Keratinocyte (primary cell): ENCODE measurements at regions not wholly inside any gene's neighbourhood (a gene's known extent, or its start where the extent isn't known, plus 50 kb on each side); places are given as distances from the start of the nearest gene placed in this dataset.

Source experiments
- DNase-seq: peaks from one replicate; pipeline ENCODE4 v3.0.0-alpha.2; 2011; ENCODE audit warnings: low read depth, missing footprints, low spot score
- FAIRE-seq: peaks from 2 replicates; lab custom pipeline; 2011; peaks lifted over from hg19 to GRCh38; lab: Jason Lieb, UNC
- H2AFZ ChIP-seq: 2 replicates; pipeline ENCODE4 v1.6.0; 2012; ENCODE audit warnings: low read length, control low read depth, inconsistent platforms; ENCODE audit not compliant: control insufficient read depth
- H3K27ac ChIP-seq: 2 replicates; pipeline ENCODE4 v1.5.1; 2011; ENCODE audit warnings: low read length; ENCODE audit not compliant: control insufficient read depth, insufficient read depth
- H3K27me3 ChIP-seq: 3 replicates; pipeline ENCODE4 v1.6.0; 2011; ENCODE audit warnings: low read length; ENCODE audit not compliant: control insufficient read depth, insufficient read depth; ENCODE audit errors: extremely low read depth
- H3K36me3 ChIP-seq, 2 experiments: 2 replicates in 1 of 2; 3 replicates in 1 of 2; pipeline ENCODE4 v1.5.1; 2011; ENCODE audit warnings: low read length in 2 of 2, mild to moderate bottlenecking in 1 of 2; ENCODE audit not compliant: control insufficient read depth in 2 of 2, insufficient read depth in 2 of 2; ENCODE audit errors: extremely low read depth in 1 of 2
- H3K4me1 ChIP-seq: 3 replicates; pipeline ENCODE4 v1.5.1; 2011; ENCODE audit warnings: low read length; ENCODE audit not compliant: control insufficient read depth, insufficient read depth; ENCODE audit errors: extremely low read depth
- H3K4me2 ChIP-seq: 3 replicates; pipeline ENCODE4 v1.6.0; 2011; ENCODE audit warnings: low read depth, low read length; ENCODE audit not compliant: control insufficient read depth, insufficient read depth; ENCODE audit errors: extremely low read depth
- H3K4me3 ChIP-seq, 3 experiments: fragments of 200-600 bp in 1 of 3; sonication (generic) in 1 of 3; 2 replicates in 2 of 3; 3 replicates in 1 of 3; pipeline ENCODE4 v1.5.1; 2011 to 2016; ENCODE audit warnings: low read length in 3 of 3, mild to moderate bottlenecking in 3 of 3, control low read depth in 2 of 3, inconsistent platforms in 1 of 3, low read depth in 1 of 3, mixed read lengths in 1 of 3, mixed run types in 1 of 3, moderate library complexity in 1 of 3; ENCODE audit not compliant: control insufficient read depth in 2 of 3, insufficient read depth in 2 of 3; ENCODE audit errors: extremely low read depth in 1 of 3
- H3K79me2 ChIP-seq: 2 replicates; pipeline ENCODE4 v1.6.0; 2012; ENCODE audit warnings: low read length; ENCODE audit not compliant: control insufficient read depth, insufficient read depth
- H3K9ac ChIP-seq: 3 replicates; pipeline ENCODE4 v1.6.0; 2011; ENCODE audit warnings: low read length; ENCODE audit not compliant: control insufficient read depth, insufficient read depth; ENCODE audit errors: extremely low read depth
- H3K9me1 ChIP-seq: 3 replicates; pipeline ENCODE4 v1.6.0; 2011; ENCODE audit warnings: low read length; ENCODE audit not compliant: control insufficient read depth, insufficient read depth; ENCODE audit errors: extremely low read depth
- H3K9me3 ChIP-seq: 2 replicates; pipeline ENCODE4 v1.5.1; 2012; ENCODE audit warnings: low read depth, low read length; ENCODE audit not compliant: control insufficient read depth
- H4K20me1 ChIP-seq: 3 replicates; pipeline ENCODE4 v1.6.0; 2011; ENCODE audit warnings: low read length; ENCODE audit not compliant: control insufficient read depth, insufficient read depth; ENCODE audit errors: extremely low read depth
- CTCF ChIP-seq, 3 experiments: IDR thresholded peaks in 1 of 3; conservative IDR thresholded peaks in 1 of 3; optimal IDR thresholded peaks in 1 of 3; 2 replicates in 2 of 3; 3 replicates in 1 of 3; pipeline versions ENCODE3 to v1.5.1; 2011; ENCODE audit warnings: low read length in 3 of 3, mild to moderate bottlenecking in 3 of 3, moderate library complexity in 2 of 3, control low read depth in 1 of 3, inconsistent platforms in 1 of 3; ENCODE audit not compliant: insufficient read depth in 2 of 3; ENCODE audit errors: extremely low read depth in 1 of 3
- EZH2 ChIP-seq: IDR thresholded peaks from one replicate; pipeline ENCODE4 v1.6.1; 2012; ENCODE audit warnings: inconsistent platforms, mild to moderate bottlenecking, low read length, moderate library complexity
- dilution Hi-C: fragments of 300-500 bp; cut with MboI; formaldehyde crosslinking; loops from one replicate; pipeline ENCODE4 v1.7.0; 2020; ENCODE audit warnings: low sequenced_read_pairs; ENCODE audit not compliant: extremely low pct_ligation_motif_present

DNA sequence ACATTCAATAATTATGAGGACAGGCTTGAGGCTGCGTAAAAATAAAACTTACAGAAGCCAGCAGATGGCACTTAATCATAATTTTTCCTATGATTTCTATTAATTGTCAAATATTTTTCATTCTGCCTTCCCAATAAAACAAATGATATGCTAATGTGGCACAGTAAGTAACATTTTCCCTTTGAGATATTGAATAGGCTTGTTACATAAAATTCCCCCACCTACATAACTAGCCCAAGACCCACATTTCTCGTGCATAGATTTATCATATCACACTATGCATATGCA, 55.4 kb upstream of the PTGFRN start:
- H3K4me1 ChIP-seq, result peaks cover 25% of the 10 kb centered on the region
- H3K27ac ChIP-seq, result no peak overlapping the region

DNA sequence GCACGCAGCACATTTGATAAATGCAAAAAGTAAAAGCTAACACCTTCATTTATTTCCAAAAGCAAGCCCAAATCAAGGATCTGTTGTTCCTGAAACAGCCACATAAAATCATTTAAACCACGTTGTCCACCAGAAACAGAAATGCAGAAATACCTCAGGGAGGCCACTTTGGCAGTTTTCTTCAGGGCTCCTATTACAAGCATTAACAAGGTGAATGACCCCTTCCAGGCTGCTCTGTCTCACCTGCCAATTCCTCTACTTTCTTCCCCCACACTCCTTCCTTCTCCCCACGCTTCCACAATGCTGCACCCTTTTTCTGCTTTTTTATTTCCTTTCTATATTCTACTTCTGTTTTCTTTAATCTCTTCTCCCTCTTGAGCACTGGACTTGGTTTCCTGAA, 55.0 kb upstream of the PTGFRN start:
- H3K4me1 ChIP-seq, result peaks cover 25% of the 10 kb centered on the region
- no peaks in the 10 kb centered on the region for H3K36me3 ChIP-seq
- H3K27ac ChIP-seq, result no peak overlapping the region
- H3K4me3 ChIP-seq, result no peak overlapping the region
- H3K9me1 ChIP-seq, result no peaks in the 10 kb centered on the region
- dilution Hi-C loops, result no loop called here
- FAIRE-seq, result no peak
- H3K79me2 ChIP-seq, result no peaks in the 10 kb centered on the region
- TF ChIP-seq EZH2 (no peak), CTCF (optimal IDR thresholded peaks at IDR 0.05 in 1 of 3, IDR thresholded peaks at IDR 0.05 in 1 of 3, conservative IDR thresholded peaks at IDR 0.05 in 1 of 3; ENCODE audit: extremely low read depth in 1 of 3, insufficient read depth in 2 of 3, low read length in 3 of 3) (no peak)
- H3K9ac ChIP-seq, result no peak overlapping the region
- no peaks in the 10 kb centered on the region for H3K9me3 ChIP-seq
- H4K20me1 ChIP-seq, result no peaks in the 10 kb centered on the region
- no peak overlapping the region for H3K4me2 ChIP-seq
- H2AFZ ChIP-seq, result no peak overlapping the region
- no peaks in the 10 kb centered on the region for H3K27me3 ChIP-seq
- DNase-seq, result no peak

More for the DNA sequence above, 55.4 kb upstream of the PTGFRN start:
- H3K9me1 ChIP-seq, result no peaks in the 10 kb centered on the region
- DNase-seq (no peak), FAIRE-seq (no peak)
- H3K79me2 ChIP-seq, result no peaks in the 10 kb centered on the region
- H4K20me1 ChIP-seq, result no peaks in the 10 kb centered on the region
- dilution Hi-C loops, result no loop called here
- no peaks in the 10 kb centered on the region for H3K9me3 ChIP-seq
- no peak overlapping the region for H3K9ac ChIP-seq
- H2AFZ ChIP-seq, result no peak overlapping the region
- TF ChIP-seq EZH2 (no peak), CTCF (optimal IDR thresholded peaks at IDR 0.05 in 1 of 3, IDR thresholded peaks at IDR 0.05 in 1 of 3, conservative IDR thresholded peaks at IDR 0.05 in 1 of 3; ENCODE audit: extremely low read depth in 1 of 3, insufficient read depth in 2 of 3, low read length in 3 of 3) (no peak)
- no peaks in the 10 kb centered on the region for H3K27me3 ChIP-seq
- no peaks in the 10 kb centered on the region for H3K36me3 ChIP-seq
- H3K4me2 ChIP-seq, result no peak overlapping the region
- no peak overlapping the region for H3K4me3 ChIP-seq
